ENCODE measurements at regions not wholly inside any gene's neighbourhood (a gene's known extent, or its start where the extent isn't known, plus 50 kb on each side); places are given as distances from the start of the nearest gene placed in this dataset.
"Not testable (repeated sequence)": the region's sequence is repeated elsewhere in the genome, so short reads cannot be mapped to it uniquely, and the experiment has no call there.

DNA sequence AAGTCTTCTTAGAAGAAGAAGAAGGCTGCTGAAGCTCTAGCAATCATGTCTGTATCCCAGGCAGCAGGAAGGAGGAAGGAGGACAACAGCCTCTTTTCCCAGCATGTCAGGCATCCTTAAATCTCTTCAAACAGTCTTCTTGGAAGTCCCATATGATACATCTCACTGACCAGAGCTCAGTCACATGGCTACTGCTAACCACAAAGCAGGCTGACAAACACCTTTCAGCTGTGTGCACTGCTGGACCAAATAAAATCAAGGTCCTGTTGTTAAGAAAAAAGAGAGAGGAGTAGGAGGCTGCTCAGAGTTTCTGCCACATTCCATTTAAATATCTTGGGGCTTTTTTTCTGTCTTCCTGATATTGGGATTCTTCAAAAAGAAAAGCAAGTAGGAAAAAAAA, 203.4 kb upstream of the PELI2 start:
- Histone ChIP-seq H3K4me3 (no peak overlapping the region), H3K27me3 (ENCODE audit: control insufficient read depth in 3 of 3, insufficient read depth in 3 of 3, low read length in 2 of 3) (peaks cover 0 to 2% (median 0%) of the 10 kb centered on the region in 3 donors), H3K4me1 (ENCODE audit: control insufficient read depth in 5 of 5, insufficient read depth in 5 of 5, low read length in 5 of 5) (peaks cover 0 to 2% (median 0%) of the 10 kb centered on the region in 5 donors), H3K9me3 (ENCODE audit: control insufficient read depth in 4 of 4, insufficient read depth in 3 of 4, low read length in 3 of 4) (no peaks in the 10 kb centered on the region), H3K9ac (ENCODE audit: insufficient read depth in 1 of 2, low read length in 2 of 2) (no peak overlapping the region), H3K36me3 (ENCODE audit: control insufficient read depth in 4 of 4, insufficient read depth in 4 of 4, low read length in 4 of 4) (no peaks in the 10 kb centered on the region), H3K27ac (ENCODE audit: low read depth in 1 of 2, low read length in 1 of 2) (no peak overlapping the region)
- ATAC-seq (ENCODE audit: insufficient read depth, low FRiP score) (no peak), DNase-seq (no peak)
- TF ChIP-seq, protein P1, sequence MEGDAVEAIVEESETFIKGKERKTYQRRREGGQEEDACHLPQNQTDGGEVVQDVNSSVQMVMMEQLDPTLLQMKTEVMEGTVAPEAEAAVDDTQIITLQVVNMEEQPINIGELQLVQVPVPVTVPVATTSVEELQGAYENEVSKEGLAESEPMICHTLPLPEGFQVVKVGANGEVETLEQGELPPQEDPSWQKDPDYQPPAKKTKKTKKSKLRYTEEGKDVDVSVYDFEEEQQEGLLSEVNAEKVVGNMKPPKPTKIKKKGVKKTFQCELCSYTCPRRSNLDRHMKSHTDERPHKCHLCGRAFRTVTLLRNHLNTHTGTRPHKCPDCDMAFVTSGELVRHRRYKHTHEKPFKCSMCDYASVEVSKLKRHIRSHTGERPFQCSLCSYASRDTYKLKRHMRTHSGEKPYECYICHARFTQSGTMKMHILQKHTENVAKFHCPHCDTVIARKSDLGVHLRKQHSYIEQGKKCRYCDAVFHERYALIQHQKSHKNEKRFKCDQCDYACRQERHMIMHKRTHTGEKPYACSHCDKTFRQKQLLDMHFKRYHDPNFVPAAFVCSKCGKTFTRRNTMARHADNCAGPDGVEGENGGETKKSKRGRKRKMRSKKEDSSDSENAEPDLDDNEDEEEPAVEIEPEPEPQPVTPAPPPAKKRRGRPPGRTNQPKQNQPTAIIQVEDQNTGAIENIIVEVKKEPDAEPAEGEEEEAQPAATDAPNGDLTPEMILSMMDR (IDR thresholded peaks at IDR 0.05; ENCODE audit: control extremely low read depth, extremely low read depth), result no peak

DNA sequence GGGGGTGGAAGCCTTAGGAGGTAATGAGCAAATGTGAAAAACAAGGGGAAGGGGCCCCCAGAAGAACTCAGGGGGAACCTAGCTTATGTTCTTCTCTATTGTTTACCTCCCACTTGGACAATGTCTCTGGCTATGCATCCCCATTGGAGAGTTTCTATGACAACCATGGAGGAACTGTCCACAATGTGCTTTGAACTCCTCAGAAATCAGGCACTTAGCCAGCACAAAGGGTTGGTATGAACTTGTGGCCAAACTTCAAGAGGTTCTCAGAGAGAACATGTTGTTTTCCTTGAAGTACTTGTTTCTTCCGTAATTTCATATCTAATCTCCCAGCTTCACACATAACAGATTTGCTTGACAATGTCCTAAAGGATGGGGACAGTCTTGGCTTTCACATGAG, 202.8 kb upstream of the PELI2 start:
- ATAC-seq (ENCODE audit: insufficient read depth, low FRiP score) (no peak), DNase-seq (peak in 2 of 3 donors; percentile 24 to 32)
- Histone ChIP-seq H3K36me3 (ENCODE audit: control insufficient read depth in 4 of 4, insufficient read depth in 4 of 4, low read length in 4 of 4) (no peaks in the 10 kb centered on the region), H3K4me1 (ENCODE audit: control insufficient read depth in 5 of 5, insufficient read depth in 5 of 5, low read length in 5 of 5) (peaks cover 0 to 2% (median 0%) of the 10 kb centered on the region in 5 donors), H3K4me3 (no peak overlapping the region), H3K27ac (ENCODE audit: low read depth in 1 of 2, low read length in 1 of 2) (no peak overlapping the region), H3K9me3 (ENCODE audit: control insufficient read depth in 4 of 4, insufficient read depth in 3 of 4, low read length in 3 of 4) (no peaks in the 10 kb centered on the region), H3K27me3 (ENCODE audit: control insufficient read depth in 3 of 3, insufficient read depth in 3 of 3, low read length in 2 of 3) (peaks cover 0 to 2% (median 0%) of the 10 kb centered on the region in 3 donors), H3K9ac (ENCODE audit: insufficient read depth in 1 of 2, low read length in 2 of 2) (no peak overlapping the region)
- 58 to 77% methylated on average over 1 of the region's 1 CpG for WGBS, 2 donors
- TF ChIP-seq, protein P1 (IDR thresholded peaks at IDR 0.05; ENCODE audit: control extremely low read depth, extremely low read depth), result no peak

DNA sequence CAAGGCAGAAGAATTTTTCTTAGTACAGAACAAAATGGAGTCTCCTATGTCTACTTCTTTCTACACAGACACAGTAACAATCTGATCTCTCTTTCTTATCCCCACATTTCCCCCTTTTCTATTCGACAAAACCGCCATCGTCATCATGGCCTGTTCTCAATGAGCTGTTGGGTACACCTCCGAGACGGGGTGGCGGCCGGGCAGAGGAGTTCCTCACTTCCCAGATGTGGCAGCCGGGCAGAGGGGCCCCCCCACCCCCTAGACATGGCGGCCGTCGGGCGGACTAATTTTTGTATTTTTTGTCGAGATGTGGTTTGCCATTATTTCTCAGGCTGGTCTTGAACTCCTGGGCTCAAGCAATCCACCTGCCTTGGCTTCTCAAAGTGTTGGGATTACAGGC, 198.4 kb upstream of the PELI2 start:
- not testable (repeated sequence) for DNase-seq, H3K4me3 ChIP-seq
- WGBS, 2 donors, result 91 to 96% methylated on average over 13 of the region's 13 CpGs

DNA sequence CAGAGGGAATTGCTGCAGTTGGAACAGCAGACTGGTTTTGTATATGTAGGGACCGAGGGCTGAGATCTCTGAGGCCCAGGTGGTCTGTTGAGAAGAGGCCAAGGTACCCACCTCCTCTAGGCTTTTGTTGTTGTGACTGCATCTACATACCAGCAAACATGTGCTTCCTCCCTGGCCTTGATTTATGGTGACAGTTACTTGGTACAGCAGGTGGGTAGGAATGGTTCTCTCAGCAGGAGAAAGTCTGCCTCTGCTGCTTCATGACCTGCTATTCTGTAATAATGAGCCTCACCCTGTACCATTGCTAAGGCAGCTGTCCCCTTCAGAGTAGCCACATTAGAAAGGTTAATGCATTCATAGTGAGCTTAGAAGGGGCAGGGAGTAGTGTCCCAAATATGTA, 196.7 kb upstream of the PELI2 start:
- TF ChIP-seq, protein P1 (IDR thresholded peaks at IDR 0.05; ENCODE audit: control extremely low read depth, extremely low read depth), result no peak

More for the DNA sequence above, 198.4 kb upstream of the PELI2 start:
- H3K27me3 ChIP-seq (ENCODE audit: control insufficient read depth in 3 of 3, insufficient read depth in 3 of 3, low read length in 2 of 3); ATAC-seq (ENCODE audit: insufficient read depth, low FRiP score); H3K9me3 ChIP-seq (ENCODE audit: control insufficient read depth in 4 of 4, insufficient read depth in 3 of 4, low read length in 3 of 4); H3K27ac ChIP-seq (ENCODE audit: low read depth in 1 of 2, low read length in 1 of 2); H3K4me1 ChIP-seq (ENCODE audit: control insufficient read depth in 5 of 5, insufficient read depth in 5 of 5, low read length in 5 of 5); H3K36me3 ChIP-seq (ENCODE audit: control insufficient read depth in 4 of 4, insufficient read depth in 4 of 4, low read length in 4 of 4); H3K9ac ChIP-seq (ENCODE audit: insufficient read depth in 1 of 2, low read length in 2 of 2): not testable (repeated sequence)

More for the DNA sequence above, 196.7 kb upstream of the PELI2 start:
- ATAC-seq (ENCODE audit: insufficient read depth, low FRiP score), result no peak
- no peak overlapping the region for H3K4me3 ChIP-seq
- peaks cover 0 to 5% (median 0%) of the 10 kb centered on the region in 3 donors for H3K27me3 ChIP-seq (ENCODE audit: control insufficient read depth in 3 of 3, insufficient read depth in 3 of 3, low read length in 2 of 3)
- H3K9ac ChIP-seq (ENCODE audit: insufficient read depth in 1 of 2, low read length in 2 of 2), result no peak overlapping the region
- H3K36me3 ChIP-seq (ENCODE audit: control insufficient read depth in 4 of 4, insufficient read depth in 4 of 4, low read length in 4 of 4), result no peaks in the 10 kb centered on the region
- H3K9me3 ChIP-seq (ENCODE audit: control insufficient read depth in 4 of 4, insufficient read depth in 3 of 4, low read length in 3 of 4), result no peaks in the 10 kb centered on the region
- 25 to 50% methylated on average over 1 of the region's 1 CpG for WGBS, 2 donors
- H3K4me1 ChIP-seq (ENCODE audit: control insufficient read depth in 5 of 5, insufficient read depth in 5 of 5, low read length in 5 of 5), result no peaks in the 10 kb centered on the region
- H3K27ac ChIP-seq (ENCODE audit: low read depth in 1 of 2, low read length in 1 of 2), result no peak overlapping the region
- DNase-seq, result no peak

All from lung (tissue), 11 donors.